NB4 (cell line): ENCODE measurements at regions not wholly inside any gene's neighbourhood (a gene's known extent, or its start where the extent isn't known, plus 50 kb on each side); places are given as distances from the start of the nearest gene placed in this dataset.

Experiments used
- CTCF ChIP-seq: IDR thresholded peaks from one replicate; pipeline ENCODE4 v1.5.1; 2012; ENCODE audit warnings: low read depth, low read length
- MAX ChIP-seq: IDR thresholded peaks from 2 replicates; pipeline ENCODE4 v1.6.1; 2011; ENCODE audit warnings: low read depth, low read length
- MYC ChIP-seq: IDR thresholded peaks from 2 replicates; pipeline ENCODE4 v1.6.1; 2011; ENCODE audit warnings: low read depth, low read length
- POLR2A ChIP-seq: IDR thresholded peaks from 2 replicates; pipeline ENCODE4 v1.6.1; 2011; ENCODE audit warnings: mild to moderate bottlenecking; ENCODE audit not compliant: insufficient read length; ENCODE audit errors: extremely low read depth

- TF ChIP-seq CTCF (no peak), MAX (no peak), POLR2A (no peak), MYC (no peak)
These were observed 61.6 kb upstream of the ACYP2 start for GRCh38 chr2:54053830-54054229.
